H1 (cell line): ENCODE measurements at regions not wholly inside any gene's neighbourhood (a gene's known extent, or its start where the extent isn't known, plus 50 kb on each side); places are given as distances from the start of the nearest gene placed in this dataset.

Experiments used
- CTCF ChIA-PET: fragments of 300-600 bp; sonication (Branson Sonifier 250); formaldehyde crosslinking; loops from one replicate; lab custom pipeline; 2021; ENCODE audit not compliant: partially characterized antibody; lab: Charles Lee
- POLR2A ChIA-PET: fragments of 300-600 bp; sonication (Branson Sonifier 250); formaldehyde crosslinking; loops from one replicate; lab custom pipeline; 2021; ENCODE audit warnings: inconsistent platforms; ENCODE audit not compliant: partially characterized antibody; lab: Charles Lee
- DNase-seq, 2 experiments: peaks; one replicate each; pipeline versions ENCODE4 v3.0.0 to v3.0.0-alpha.2; 2010 to 2022; ENCODE audit warnings: low spot score in 2 of 2, low read depth in 1 of 2, mixed read lengths in 1 of 2
- FAIRE-seq: peaks from 2 replicates; lab custom pipeline; 2011; peaks lifted over from hg19 to GRCh38; lab: Jason Lieb, UNC
- H2AFZ ChIP-seq: 2 replicates; pipeline ENCODE4 v1.8.1; 2012; ENCODE audit warnings: low read length, inconsistent platforms
- H2AK5ac ChIP-seq: 2 replicates; pipeline ENCODE4 v1.6.1; 2013; ENCODE audit warnings: low read depth, low read length
- H2BK120ac ChIP-seq: replicated peaks from 2 replicates; pipeline ENCODE3; 2013; ENCODE audit warnings: low read depth, low read length, inconsistent platforms
- H2BK12ac ChIP-seq: 2 replicates; pipeline ENCODE4 v1.6.1; 2013; ENCODE audit warnings: low read depth, low read length
- H2BK15ac ChIP-seq: 2 replicates; pipeline ENCODE4 v1.6.1; 2013; ENCODE audit warnings: low read length
- H2BK20ac ChIP-seq: 2 replicates; pipeline ENCODE4 v1.6.1; 2013; ENCODE audit warnings: low read length
- H2BK5ac ChIP-seq: 2 replicates; pipeline ENCODE4 v1.6.1; 2013; ENCODE audit warnings: low read depth, low read length
- H3K14ac ChIP-seq: 2 replicates; pipeline ENCODE4 v1.6.1; 2013; ENCODE audit warnings: inconsistent platforms; ENCODE audit not compliant: insufficient read length
- H3K18ac ChIP-seq: 2 replicates; pipeline ENCODE4 v1.6.1; 2013; ENCODE audit warnings: low read length; ENCODE audit errors: extremely low read depth
- H3K23ac ChIP-seq: 2 replicates; pipeline ENCODE4 v1.6.1; 2013; ENCODE audit warnings: inconsistent platforms; ENCODE audit not compliant: insufficient read length
- H3K23me2 ChIP-seq: 2 replicates; pipeline ENCODE4 v1.6.1; 2013; ENCODE audit warnings: low read depth, low read length
- H3K27ac ChIP-seq: 2 replicates; pipeline ENCODE4 v1.6.1; 2011; ENCODE audit warnings: low read depth, low read length, inconsistent platforms
- H3K27me3 ChIP-seq, 4 experiments: replicated peaks in 1 of 4; 1 replicate in 1 of 4; 2 replicates in 3 of 4; pipeline versions ENCODE4 v1.6.1 to v1.8.1; 2011 to 2013; ENCODE audit warnings: low read length in 3 of 4, mild to moderate bottlenecking in 3 of 4, inconsistent platforms in 2 of 4, mixed read lengths in 2 of 4, moderate library complexity in 1 of 4; ENCODE audit not compliant: control insufficient read depth in 3 of 4, insufficient read depth in 3 of 4; ENCODE audit errors: extremely low read depth in 1 of 4
- H3K36me3 ChIP-seq, 4 experiments: 2 replicates each; pipeline versions ENCODE4 v1.6.1 to v1.8.1; 2011 to 2013; ENCODE audit warnings: mild to moderate bottlenecking in 4 of 4, low read length in 3 of 4, moderate library complexity in 2 of 4, control low read depth in 1 of 4, inconsistent platforms in 1 of 4; ENCODE audit not compliant: insufficient read depth in 4 of 4, control insufficient read depth in 2 of 4
- H3K4ac ChIP-seq: replicated peaks from 2 replicates; pipeline ENCODE3; 2013; ENCODE audit warnings: low read length, low read depth, mixed read lengths, inconsistent platforms; ENCODE audit not compliant: insufficient read length
- H3K4me1 ChIP-seq, 4 experiments: replicated peaks in 1 of 4; 1 replicate in 1 of 4; 2 replicates in 3 of 4; pipeline versions ENCODE4 v1.6.1 to v1.8.1; 2011 to 2013; ENCODE audit warnings: low read length in 3 of 4, inconsistent platforms in 2 of 4, mixed read lengths in 1 of 4; ENCODE audit not compliant: insufficient read depth in 4 of 4, control insufficient read depth in 3 of 4
- H3K4me2 ChIP-seq, 2 experiments: 2 replicates each; pipeline versions ENCODE4 v1.6.1 to v1.8.1; 2011 to 2013; ENCODE audit warnings: low read depth in 2 of 2, low read length in 2 of 2, control low read depth in 1 of 2, inconsistent platforms in 1 of 2, mild to moderate bottlenecking in 1 of 2; ENCODE audit not compliant: insufficient read depth in 1 of 2
- H3K4me3 ChIP-seq, 4 experiments: fragments of 200-600, 300-600 bp in 1 of 4; sonication (generic), shearing (Covaris generic), sonication (Bioruptor Twin) in 1 of 4; 2 replicates each; pipeline versions ENCODE4 v1.5.1 to v1.8.1; 2011 to 2016; ENCODE audit warnings: low read length in 4 of 4, low read depth in 3 of 4, control low read depth in 2 of 4, inconsistent platforms in 2 of 4, mild to moderate bottlenecking in 2 of 4, mixed read lengths in 1 of 4, moderate library complexity in 1 of 4; ENCODE audit not compliant: insufficient read depth in 2 of 4; ENCODE audit errors: extremely low read depth in 1 of 4
- H3K56ac ChIP-seq: replicated peaks from 2 replicates; pipeline ENCODE3; 2013; ENCODE audit warnings: low read depth, mild to moderate bottlenecking, mixed read lengths, low read length, inconsistent platforms; ENCODE audit not compliant: insufficient read length
- H3K79me1 ChIP-seq: 2 replicates; pipeline ENCODE4 v1.6.1; 2013; ENCODE audit warnings: low read depth, low read length, control low read depth
- H3K79me2 ChIP-seq, 2 experiments: 2 replicates each; pipeline versions ENCODE4 v1.6.1 to v1.8.1; 2012 to 2013; ENCODE audit warnings: low read length in 2 of 2, mild to moderate bottlenecking in 2 of 2, inconsistent platforms in 1 of 2; ENCODE audit not compliant: insufficient read depth in 2 of 2, control insufficient read depth in 1 of 2
- H3K9ac ChIP-seq, 4 experiments: replicated peaks in 1 of 4; 1 replicate in 1 of 4; 2 replicates in 3 of 4; pipeline versions ENCODE4 v1.6.1 to v1.8.1; 2011 to 2013; ENCODE audit warnings: low read depth in 3 of 4, low read length in 3 of 4, control low read depth in 2 of 4, mild to moderate bottlenecking in 2 of 4, moderate library complexity in 2 of 4, inconsistent platforms in 1 of 4; ENCODE audit errors: extremely low read depth in 1 of 4
- H3K9me3 ChIP-seq, 2 experiments: 2 replicates each; pipeline versions ENCODE4 v1.6.1 to v1.8.1; 2012 to 2013; ENCODE audit warnings: mild to moderate bottlenecking in 2 of 2, moderate library complexity in 2 of 2, control low read depth in 1 of 2, inconsistent platforms in 1 of 2, low read depth in 1 of 2, low read length in 1 of 2, mixed read lengths in 1 of 2; ENCODE audit not compliant: insufficient read depth in 2 of 2
- H4K20me1 ChIP-seq, 2 experiments: replicated peaks in 1 of 2; 2 replicates each; pipeline versions ENCODE3 to v1.8.1; 2011 to 2013; ENCODE audit warnings: inconsistent platforms in 2 of 2, low read length in 2 of 2, mild to moderate bottlenecking in 1 of 2; ENCODE audit not compliant: insufficient read depth in 2 of 2, control insufficient read depth in 1 of 2
- H4K5ac ChIP-seq: 2 replicates; pipeline ENCODE4 v1.6.1; 2013; ENCODE audit warnings: low read length, low read depth, mixed read lengths, inconsistent platforms; ENCODE audit not compliant: insufficient read length
- H4K8ac ChIP-seq: 2 replicates; pipeline ENCODE4 v1.8.0; 2013; ENCODE audit warnings: mild to moderate bottlenecking, moderate library complexity, low read length, inconsistent platforms; ENCODE audit not compliant: insufficient read depth; ENCODE audit errors: extremely low read depth
- H4K91ac ChIP-seq: replicated peaks from 2 replicates; pipeline ENCODE3; 2013; ENCODE audit warnings: low read length, mixed read lengths, inconsistent platforms; ENCODE audit not compliant: insufficient read length
- BCL11A ChIP-seq, 2 experiments: IDR thresholded peaks; one replicate each; pipeline ENCODE4 v1.6.1; 2011; ENCODE audit warnings: low read depth in 2 of 2, low read length in 2 of 2, mild to moderate bottlenecking in 2 of 2
- CEBPB ChIP-seq: IDR thresholded peaks from 2 replicates; pipeline ENCODE4 v1.6.1; 2012; ENCODE audit warnings: low read depth, low read length
- EGR1 ChIP-seq: IDR thresholded peaks from 2 replicates; pipeline ENCODE4 v1.6.1; 2011; ENCODE audit warnings: low read depth, low read length, borderline replicate concordance
- GTF2F1 ChIP-seq: IDR thresholded peaks from 2 replicates; pipeline ENCODE4 v1.6.1; 2012; ENCODE audit warnings: low read depth, low read length, improper control_type of control experiment, borderline replicate concordance
- KDM4A ChIP-seq: IDR thresholded peaks from one replicate; pipeline ENCODE4 v1.7.1; 2012; ENCODE audit warnings: low read depth, mild to moderate bottlenecking, moderate library complexity, low read length, inconsistent platforms; ENCODE audit not compliant: severe bottlenecking
- RAD21 ChIP-seq, 2 experiments: IDR thresholded peaks in 1 of 2; conservative IDR thresholded peaks in 1 of 2; 2 replicates each; pipeline ENCODE4 v1.6.1; 2011; ENCODE audit warnings: low read depth in 2 of 2, low read length in 2 of 2, improper control_type of control experiment in 1 of 2, inconsistent platforms in 1 of 2, mild to moderate bottlenecking in 1 of 2, moderate library complexity in 1 of 2
- SIN3A ChIP-seq, 2 experiments: IDR thresholded peaks in 1 of 2; conservative IDR thresholded peaks in 1 of 2; 2 replicates each; pipeline ENCODE4 v1.6.1; 2011 to 2012; ENCODE audit warnings: low read length in 2 of 2, improper control_type of control experiment in 1 of 2, low read depth in 1 of 2, mild to moderate bottlenecking in 1 of 2
- SP1 ChIP-seq: IDR thresholded peaks from 2 replicates; pipeline ENCODE4 v1.6.1; 2011; ENCODE audit warnings: low read depth, low read length
- ZNF274 ChIP-seq: IDR thresholded peaks from 2 replicates; pipeline ENCODE4 v1.7.0; 2012; ENCODE audit warnings: low read length, borderline replicate concordance; ENCODE audit errors: extremely low read depth
- WGBS, 2 experiments: shearing (Covaris generic) in 1 of 2; methylation state at CpG; one replicate each; pipeline versions ENCODE4 v1.1.6 to v1.1.7; 2013 to 2015; ENCODE audit warnings: low lambda C conversion rate in 2 of 2, mixed read lengths in 2 of 2, inconsistent platforms in 1 of 2, low coverage in 1 of 2, missing lambda C conversion rate in 1 of 2; ENCODE audit not compliant: insufficient replicate concordance in 2 of 2, insufficient coverage in 1 of 2, insufficient read length in 1 of 2; ENCODE audit errors: extremely low coverage in 1 of 2, missing lambda C conversion rate in 1 of 2; 5-methylcytosine and 5-hydroxymethylcytosine counted together
- TF ChIP-seq, protein P1 (sequence below), 3 experiments: IDR thresholded peaks; 1 replicate in 2 of 3; 2 replicates in 1 of 3; pipeline versions ENCODE4 v1.5.1 to v1.6.1; 2011; ENCODE audit warnings: low read length in 3 of 3, mild to moderate bottlenecking in 3 of 3, inconsistent platforms in 2 of 3, low read depth in 1 of 3, moderate library complexity in 1 of 3; ENCODE audit not compliant: insufficient read depth in 1 of 3; ENCODE audit errors: control extremely low read depth in 1 of 3

DNA sequence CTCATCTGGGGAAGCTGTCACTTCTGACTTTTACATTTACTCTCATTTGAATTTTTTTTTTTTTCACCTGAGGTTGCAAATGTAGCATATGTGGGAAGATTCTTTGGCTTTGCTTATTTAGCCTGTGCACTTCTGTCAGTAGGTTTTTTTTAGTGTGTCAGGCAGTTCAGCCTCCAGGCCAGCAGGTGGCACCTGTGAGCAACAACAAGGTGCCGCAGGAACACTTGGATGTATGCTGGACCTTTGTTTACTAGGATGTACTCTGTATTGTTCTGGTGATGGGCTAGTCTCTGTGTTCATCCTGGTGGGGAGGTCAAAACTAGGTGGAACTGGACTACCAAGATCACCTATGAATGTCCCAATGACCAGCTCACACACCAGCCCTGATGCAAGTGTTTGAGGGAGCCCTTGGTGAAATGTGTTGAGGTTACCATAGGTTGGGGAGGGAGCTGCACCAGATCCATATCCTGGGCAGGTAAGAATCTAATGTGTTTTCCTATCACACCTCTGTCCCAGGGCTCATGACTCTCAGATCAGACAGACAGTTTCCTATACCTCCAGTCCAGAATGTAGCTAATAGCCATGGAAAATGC is 618.2 kb downstream of the BRINP3 start:
- H4K20me1 ChIP-seq = no peaks in the 10 kb centered on the region
- no peak overlapping the region for H2BK5ac ChIP-seq
- H3K56ac ChIP-seq = no peak overlapping the region
- FAIRE-seq = no peak
- H4K5ac ChIP-seq = no peak overlapping the region
- POLR2A ChIA-PET = no interaction called here
- no peak overlapping the region for H3K27ac ChIP-seq
- no peaks in the 10 kb centered on the region for H3K79me1 ChIP-seq
- no peaks in the 10 kb centered on the region for H3K79me2 ChIP-seq
- no peak overlapping the region for H2AK5ac ChIP-seq
- no peak overlapping the region for H2BK15ac ChIP-seq
- H3K18ac ChIP-seq = no peak overlapping the region
- H3K36me3 ChIP-seq = no peaks in the 10 kb centered on the region
- H4K91ac ChIP-seq = no peak overlapping the region
- H3K4me1 ChIP-seq = no peaks in the 10 kb centered on the region
- no peak overlapping the region for H2BK20ac ChIP-seq
- no peak overlapping the region for H3K14ac ChIP-seq
- no peak overlapping the region for H4K8ac ChIP-seq
- H3K9ac ChIP-seq = no peak overlapping the region
- peaks cover 6 to 8% of the 10 kb centered on the region in 2 experiments; a peak in 3 of 4 replicates for H3K9me3 ChIP-seq
- H3K4me2 ChIP-seq = no peak overlapping the region
- CTCF ChIA-PET = interaction anchor here (0.6 to 2.2 kb wide), 44 partner anchors 9 to 1562 kb away, joined by 3 to 10 read pairs (median 4); no protein-coding TSS in a partner anchor
- WGBS, 2 experiments = 75% methylated on average over 1 of the region's 1 CpG; no CpG with 5 or more reads in 1 of the 2 experiments
- no peak overlapping the region for H3K4ac ChIP-seq
- peak; percentile 29 to 75 for DNase-seq
- no peak overlapping the region for H2BK12ac ChIP-seq
- H2BK120ac ChIP-seq = no peak overlapping the region
- no peaks in the 10 kb centered on the region for H3K23me2 ChIP-seq
- no peak overlapping the region for H2AFZ ChIP-seq
- H3K4me3 ChIP-seq = no peak overlapping the region
- no peaks in the 10 kb centered on the region for H3K27me3 ChIP-seq
- H3K23ac ChIP-seq = no peak overlapping the region
- TF ChIP-seq KDM4A = no peak
- no peak for TF ChIP-seq SIN3A (conservative IDR thresholded peaks at IDR 0.05 in 1 of 2, IDR thresholded peaks at IDR 0.05 in 1 of 2; ENCODE audit: low read depth in 1 of 2, low read length in 2 of 2)
- TF ChIP-seq EGR1 = no peak
- TF ChIP-seq, protein P1, sequence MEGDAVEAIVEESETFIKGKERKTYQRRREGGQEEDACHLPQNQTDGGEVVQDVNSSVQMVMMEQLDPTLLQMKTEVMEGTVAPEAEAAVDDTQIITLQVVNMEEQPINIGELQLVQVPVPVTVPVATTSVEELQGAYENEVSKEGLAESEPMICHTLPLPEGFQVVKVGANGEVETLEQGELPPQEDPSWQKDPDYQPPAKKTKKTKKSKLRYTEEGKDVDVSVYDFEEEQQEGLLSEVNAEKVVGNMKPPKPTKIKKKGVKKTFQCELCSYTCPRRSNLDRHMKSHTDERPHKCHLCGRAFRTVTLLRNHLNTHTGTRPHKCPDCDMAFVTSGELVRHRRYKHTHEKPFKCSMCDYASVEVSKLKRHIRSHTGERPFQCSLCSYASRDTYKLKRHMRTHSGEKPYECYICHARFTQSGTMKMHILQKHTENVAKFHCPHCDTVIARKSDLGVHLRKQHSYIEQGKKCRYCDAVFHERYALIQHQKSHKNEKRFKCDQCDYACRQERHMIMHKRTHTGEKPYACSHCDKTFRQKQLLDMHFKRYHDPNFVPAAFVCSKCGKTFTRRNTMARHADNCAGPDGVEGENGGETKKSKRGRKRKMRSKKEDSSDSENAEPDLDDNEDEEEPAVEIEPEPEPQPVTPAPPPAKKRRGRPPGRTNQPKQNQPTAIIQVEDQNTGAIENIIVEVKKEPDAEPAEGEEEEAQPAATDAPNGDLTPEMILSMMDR (IDR thresholded peaks at IDR 0.05; ENCODE audit: control extremely low read depth in 1 of 3, insufficient read depth in 1 of 3, low read depth in 1 of 3, low read length in 3 of 3) = peak; percentile 60 to 84 (median 75)
- TF ChIP-seq BCL11A (IDR thresholded peaks at IDR 0.05; ENCODE audit: low read depth in 2 of 2, low read length in 2 of 2) = no peak
- peak; percentile 72 to 76 for TF ChIP-seq RAD21 (IDR thresholded peaks at IDR 0.05 in 1 of 2, conservative IDR thresholded peaks at IDR 0.05 in 1 of 2; ENCODE audit: low read depth in 2 of 2, low read length in 2 of 2)
- TF ChIP-seq GTF2F1 = no peak
- TF ChIP-seq ZNF274 = no peak
- no peak for TF ChIP-seq SP1
- TF ChIP-seq CEBPB = no peak
